ENCODE measurements at regions not wholly inside any gene's neighbourhood (a gene's known extent, or its start where the extent isn't known, plus 50 kb on each side); places are given as distances from the start of the nearest gene placed in this dataset.

DNA sequence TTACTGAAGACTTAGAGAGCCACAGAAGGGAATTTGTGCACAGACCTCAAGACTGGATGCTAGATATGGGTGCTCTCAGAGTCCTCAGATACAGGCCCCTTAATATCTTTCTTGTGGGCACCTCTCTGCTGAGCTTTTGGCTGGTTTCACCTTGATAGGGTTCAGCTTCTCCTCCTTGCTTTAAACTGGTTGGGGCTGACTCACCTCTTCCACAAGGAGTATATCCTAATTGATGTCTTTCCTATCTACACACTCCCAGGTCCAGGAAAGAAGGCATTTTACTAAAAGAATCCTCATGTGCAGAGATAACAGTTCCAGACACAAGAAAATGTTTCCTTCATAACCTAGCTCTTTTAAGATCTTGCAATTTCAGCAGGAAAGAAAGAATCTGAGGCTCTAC is 284.4 kb downstream of the NDFIP2 start:
- DNase-seq (ENCODE audit: low spot score), result no peak
- no peaks in the 10 kb centered on the region for H3K36me3 ChIP-seq (ENCODE audit: insufficient read depth, low read length, poor library complexity, severe bottlenecking)
- no peaks in the 10 kb centered on the region for H3K27me3 ChIP-seq (replicated peaks; ENCODE audit: insufficient read depth, low read depth, low read length, poor library complexity)
- ChIA-PET CTCF (no interaction called here), POLR2A (ENCODE audit: low non-redundant PET) (no interaction called here)
- intact Hi-C loops (cut with micrococcal nuclease; ENCODE audit: unreplicated experiment), result no loop called here
- no peak overlapping the region for H3K27ac ChIP-seq (ENCODE audit: low read depth, low read length, poor library complexity, severe bottlenecking)
- BruUV-seq (replicated peaks), result no TSS peak
- TF ChIP-seq CTCF (conservative IDR thresholded peaks at IDR 0.05; ENCODE audit: low read depth, low read length) (no peak), EZH2 (IDR thresholded peaks at IDR 0.05; ENCODE audit: borderline replicate concordance, low read depth, low read length, poor library complexity, severe bottlenecking) (no peak)
- no peaks in the 10 kb centered on the region for H3K4me1 ChIP-seq (ENCODE audit: insufficient read depth, low read length, poor library complexity, severe bottlenecking)
- H3K9me3 ChIP-seq (ENCODE audit: low read depth, low read length, poor library complexity, severe bottlenecking), result no peaks in the 10 kb centered on the region
- H3K4me3 ChIP-seq (ENCODE audit: low read depth, low read length, poor library complexity, severe bottlenecking), result no peak overlapping the region

DNA sequence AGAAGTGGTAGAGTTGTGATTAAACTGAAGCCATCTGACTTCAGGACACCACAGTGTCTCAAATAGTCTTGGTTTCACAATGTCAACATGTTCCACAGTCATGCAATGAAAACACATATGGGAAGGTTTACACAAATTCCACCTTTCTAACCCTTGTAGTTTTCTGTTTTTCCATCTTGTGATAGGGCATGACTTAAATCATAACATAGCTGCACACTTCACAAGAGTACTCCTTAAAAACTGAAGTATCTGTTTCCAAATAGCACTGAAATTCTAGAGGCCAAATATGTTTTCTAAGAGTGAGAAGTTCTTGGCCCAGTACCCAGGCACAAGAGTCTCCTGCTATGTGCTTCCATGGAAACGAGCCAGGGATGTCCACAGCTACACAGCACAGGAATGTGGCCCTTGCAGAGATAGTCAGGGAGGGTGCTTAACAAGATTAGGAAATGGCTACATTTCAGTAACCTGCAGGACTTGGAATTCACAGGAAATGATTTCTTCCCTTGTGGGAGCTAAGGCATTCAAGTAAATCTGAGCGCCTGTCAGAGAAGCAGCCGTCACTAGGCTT is 269.1 kb downstream of the NDFIP2 start:
- ChIA-PET POLR2A (ENCODE audit: low non-redundant PET) (no interaction called here), CTCF (no interaction called here)
- Histone ChIP-seq H3K4me3 (ENCODE audit: low read depth, low read length, poor library complexity, severe bottlenecking) (no peak overlapping the region), H3K27ac (ENCODE audit: low read depth, low read length, poor library complexity, severe bottlenecking) (peak overlapping the region; percentile 78), H3K9me3 (ENCODE audit: low read depth, low read length, poor library complexity, severe bottlenecking) (no peaks in the 10 kb centered on the region), H3K27me3 (replicated peaks; ENCODE audit: insufficient read depth, low read depth, low read length, poor library complexity) (no peaks in the 10 kb centered on the region), H3K4me1 (ENCODE audit: insufficient read depth, low read length, poor library complexity, severe bottlenecking) (peaks cover 56% of the 10 kb centered on the region), H3K36me3 (ENCODE audit: insufficient read depth, low read length, poor library complexity, severe bottlenecking) (no peaks in the 10 kb centered on the region)
- peak; percentile 97 for DNase-seq (ENCODE audit: low spot score)
- intact Hi-C loops (cut with micrococcal nuclease; ENCODE audit: unreplicated experiment), result no loop called here
- TF ChIP-seq CTCF (conservative IDR thresholded peaks at IDR 0.05; ENCODE audit: low read depth, low read length) (no peak), EZH2 (IDR thresholded peaks at IDR 0.05; ENCODE audit: borderline replicate concordance, low read depth, low read length, poor library complexity, severe bottlenecking) (no peak)
- no TSS peak for BruUV-seq (replicated peaks)

DNA sequence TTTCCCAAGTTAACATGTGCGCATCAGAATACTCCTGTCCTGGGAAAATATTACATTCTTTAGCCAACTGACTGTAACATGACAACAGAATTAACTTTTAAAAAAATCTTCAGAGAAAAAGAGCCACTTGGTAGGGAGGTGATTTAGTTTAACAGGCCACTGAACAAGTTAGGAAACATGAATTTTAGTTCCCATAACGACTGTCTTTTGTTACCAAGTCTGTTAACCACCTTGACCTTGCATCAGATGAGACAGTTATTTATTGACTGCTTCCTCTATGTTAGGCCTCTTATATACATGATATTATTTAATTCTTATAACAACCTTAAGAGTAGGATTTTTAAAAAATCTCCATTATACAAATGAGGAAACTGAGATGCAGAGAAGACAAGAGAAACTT is 268.6 kb downstream of the NDFIP2 start:
- H3K4me3 ChIP-seq (ENCODE audit: low read depth, low read length, poor library complexity, severe bottlenecking), result no peak overlapping the region
- no peak for DNase-seq (ENCODE audit: low spot score)
- POLR2A ChIA-PET (ENCODE audit: low non-redundant PET), result no interaction called here

More for the DNA sequence above, 268.6 kb downstream of the NDFIP2 start:
- CTCF ChIA-PET, result no interaction called here
- H3K9me3 ChIP-seq (ENCODE audit: low read depth, low read length, poor library complexity, severe bottlenecking), result no peaks in the 10 kb centered on the region
- no peaks in the 10 kb centered on the region for H3K27me3 ChIP-seq (replicated peaks; ENCODE audit: insufficient read depth, low read depth, low read length, poor library complexity)
- intact Hi-C loops (cut with micrococcal nuclease; ENCODE audit: unreplicated experiment), result no loop called here
- H3K4me1 ChIP-seq (ENCODE audit: insufficient read depth, low read length, poor library complexity, severe bottlenecking), result peaks cover 54% of the 10 kb centered on the region
- H3K27ac ChIP-seq (ENCODE audit: low read depth, low read length, poor library complexity, severe bottlenecking), result peak overlapping the region; percentile 57
- BruUV-seq (replicated peaks), result no TSS peak
- TF ChIP-seq CTCF (conservative IDR thresholded peaks at IDR 0.05; ENCODE audit: low read depth, low read length) (no peak), EZH2 (IDR thresholded peaks at IDR 0.05; ENCODE audit: borderline replicate concordance, low read depth, low read length, poor library complexity, severe bottlenecking) (no peak)
- no peaks in the 10 kb centered on the region for H3K36me3 ChIP-seq (ENCODE audit: insufficient read depth, low read length, poor library complexity, severe bottlenecking)
